Left lung (tissue), 4 donors: ENCODE measurements at regions not wholly inside any gene's neighbourhood (a gene's known extent, or its start where the extent isn't known, plus 50 kb on each side); places are given as distances from the start of the nearest gene placed in this dataset.

Source experiments
- ATAC-seq: fragments of 200-7000 bp; cut with Tn5 transposase; one replicate; pipeline ENCODE4 v1.9.1; 2020; ENCODE audit warnings: moderate library complexity
- DNase-seq, 4 donors: peaks; one replicate each; pipeline ENCODE4 v3.0.0-alpha.2; 2013 to 2020
- H3K27ac ChIP-seq, 2 donors: fragments of 200-600 bp; sonication (generic) in 1 of 2; one replicate each; pipeline versions ENCODE4 v1.5.0 to v1.8.0; 2020 to 2021
- H3K27me3 ChIP-seq, 2 donors: fragments of 200-600 bp; sonication (generic) in 1 of 2; one replicate each; pipeline versions ENCODE4 v1.5.0 to v1.8.0; 2020 to 2021
- H3K36me3 ChIP-seq, 2 donors: fragments of 200-600 bp; sonication (generic) in 1 of 2; one replicate each; pipeline versions ENCODE4 v1.5.0 to v1.8.0; 2020 to 2021
- H3K4me1 ChIP-seq, 2 donors: fragments of 200-600 bp; one replicate each; pipeline ENCODE4 v1.8.0; 2021
- H3K4me3 ChIP-seq, 2 donors: fragments of 200-600 bp; sonication (generic) in 1 of 2; one replicate each; pipeline versions ENCODE4 v1.5.0 to v1.8.0; 2020 to 2021; ENCODE audit warnings: mild to moderate bottlenecking in 1 of 2
- H3K9me3 ChIP-seq, 2 donors: fragments of 200-600 bp; sonication (generic) in 1 of 2; one replicate each; pipeline versions ENCODE4 v1.5.0 to v1.8.0; 2020 to 2021
- CTCF ChIP-seq, 2 donors: fragments of 200-600 bp; sonication (generic) in 1 of 2; IDR thresholded peaks; one replicate each; pipeline versions ENCODE4 v1.5.0 to v1.8.0; 2021; ENCODE audit warnings: antibody characterized with exemption in 2 of 2
- intact Hi-C, 2 donors: fragments of 100-400 bp; cut with DNase I; formaldehyde crosslinking; loops; one replicate each; pipeline versions ENCODE4 v1.11.2 to v1.14.2; 2022
- donor health status: DM: no; HTN: yes; CAD: no.
- donor health status: DM: no; HTN: no; CAD: no.

GRCh38 chr18:60668583-60668982, 296.0 kb upstream of the MC4R start:
- no peaks in the 10 kb centered on the region for H3K36me3 ChIP-seq
- H3K4me3 ChIP-seq: no peak overlapping the region
- no peaks in the 10 kb centered on the region for H3K9me3 ChIP-seq
- H3K27me3 ChIP-seq: no peaks in the 10 kb centered on the region
- no peak for TF ChIP-seq CTCF (IDR thresholded peaks at IDR 0.05)
- intact Hi-C loops: no loop called here
- ATAC-seq (no peak), DNase-seq (no peak)
- no peaks in the 10 kb centered on the region for H3K4me1 ChIP-seq
- no peak overlapping the region for H3K27ac ChIP-seq

DNA sequence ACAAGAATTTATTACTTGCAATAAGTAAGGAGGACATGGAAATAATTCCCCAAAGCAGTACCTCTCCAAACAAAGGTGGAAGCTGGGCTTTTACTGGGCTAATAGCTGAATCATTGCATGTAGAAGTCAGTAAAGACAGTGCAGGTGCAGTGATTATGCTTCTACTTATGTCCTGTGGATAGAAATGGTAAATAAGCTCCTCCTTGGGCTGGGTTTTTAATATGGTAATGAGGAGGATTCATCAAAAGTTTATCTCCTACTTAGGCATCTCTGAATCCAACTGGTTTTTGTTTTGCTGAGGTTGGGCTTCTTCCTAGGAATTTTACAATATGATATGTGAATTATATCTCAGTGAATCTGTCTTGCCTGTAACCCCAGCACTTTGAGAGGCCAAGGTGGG, 297.4 kb upstream of the MC4R start:
- H3K4me1 ChIP-seq: no peaks in the 10 kb centered on the region
- H3K36me3 ChIP-seq: no peaks in the 10 kb centered on the region
- DNase-seq (no peak), ATAC-seq (no peak)
- H3K27ac ChIP-seq: no peak overlapping the region
- H3K9me3 ChIP-seq: no peaks in the 10 kb centered on the region
- H3K27me3 ChIP-seq: no peaks in the 10 kb centered on the region
- no peak for TF ChIP-seq CTCF (IDR thresholded peaks at IDR 0.05)
- intact Hi-C loops: no loop called here
- no peak overlapping the region for H3K4me3 ChIP-seq

GRCh38 chr18:60671021-60671420, 298.4 kb upstream of the MC4R start:
- Histone ChIP-seq H3K4me1 (no peaks in the 10 kb centered on the region), H3K36me3 (no peaks in the 10 kb centered on the region), H3K27me3 (no peaks in the 10 kb centered on the region), H3K27ac (no peak overlapping the region), H3K9me3 (no peaks in the 10 kb centered on the region), H3K4me3 (no peak overlapping the region)
- intact Hi-C loops: no loop called here
- TF ChIP-seq CTCF (IDR thresholded peaks at IDR 0.05): no peak
- ATAC-seq: no peak
- no peak for DNase-seq

DNA sequence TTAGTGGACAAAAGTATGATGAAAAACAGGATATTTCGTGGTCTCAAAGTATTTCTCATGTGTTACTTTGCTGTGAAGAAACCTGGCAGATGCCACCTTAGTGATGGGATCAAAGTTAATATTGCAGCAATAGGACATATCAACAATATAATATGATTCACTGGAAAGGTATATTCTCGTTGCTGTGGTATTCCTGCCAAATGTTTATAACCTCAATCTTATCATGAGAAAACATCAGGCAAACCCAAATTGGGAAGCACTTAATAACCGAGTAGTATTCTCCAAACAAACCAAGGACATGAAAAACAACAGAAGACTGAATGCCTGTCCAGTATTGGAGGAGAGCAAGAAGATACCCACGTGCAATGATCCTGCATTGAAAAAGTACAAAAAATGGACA, 302.6 kb upstream of the MC4R start:
- DNase-seq: no peak
- Histone ChIP-seq H3K4me3 (no peak overlapping the region), H3K27ac (no peak overlapping the region), H3K36me3 (no peaks in the 10 kb centered on the region), H3K9me3 (no peaks in the 10 kb centered on the region), H3K4me1 (no peaks in the 10 kb centered on the region), H3K27me3 (no peaks in the 10 kb centered on the region)
- ATAC-seq: no peak
- TF ChIP-seq CTCF (IDR thresholded peaks at IDR 0.05): no peak
- intact Hi-C loops: no loop called here

GRCh38 chr18:60675801-60676200, 303.2 kb upstream of the MC4R start:
- H3K4me3 ChIP-seq: no peak overlapping the region
- no peak overlapping the region for H3K27ac ChIP-seq
- ATAC-seq (no peak), DNase-seq (no peak)
- H3K27me3 ChIP-seq: no peaks in the 10 kb centered on the region
- no peak for TF ChIP-seq CTCF (IDR thresholded peaks at IDR 0.05)
- intact Hi-C loops: no loop called here
- H3K9me3 ChIP-seq: no peaks in the 10 kb centered on the region
- H3K36me3 ChIP-seq: no peaks in the 10 kb centered on the region
- H3K4me1 ChIP-seq: no peaks in the 10 kb centered on the region
